Stimulated activated CD4-positive, alpha-beta T cell treated with anti-CD3 and anti-CD28 coated beads, TNF-alpha, amount 100 ng/mL, for 24 hours (primary cell): ENCODE measurements at regions not wholly inside any gene's neighbourhood (a gene's known extent, or its start where the extent isn't known, plus 50 kb on each side); places are given as distances from the start of the nearest gene placed in this dataset.

ENCODE experiments used
- DNase-seq, 3 experiments: peaks; one replicate each; pipeline ENCODE4 v3.0.0-alpha.2; 2020; ENCODE audit warnings: low read depth in 3 of 3

GRCh38 chr10:57786850-57787750, 480.6 kb downstream of the IPMK start:
- no peak for DNase-seq

- no peak for DNase-seq
These were observed 481.4 kb downstream of the IPMK start for GRCh38 chr10:57786331-57786730.

GRCh38 chr10:57785546-57785945, 482.1 kb downstream of the IPMK start:
- DNase-seq: no peak

- no peak for DNase-seq
These were observed 482.6 kb downstream of the IPMK start for GRCh38 chr10:57785068-57785467.

GRCh38 chr10:57776688-57777432, 490.8 kb downstream of the IPMK start:
- DNase-seq: no peak

- DNase-seq: no peak
These were observed 492.4 kb downstream of the IPMK start for GRCh38 chr10:57775250-57775649.

- no peak for DNase-seq
These were observed 498.4 kb downstream of the IPMK start for GRCh38 chr10:57769298-57769697.

GRCh38 chr10:57759777-57760176, 507.9 kb downstream of the IPMK start:
- DNase-seq: no peak

- no peak for DNase-seq
These were observed 512.9 kb downstream of the IPMK start for GRCh38 chr10:57754803-57755202.

- DNase-seq: no peak
These were observed 524.0 kb downstream of the IPMK start for GRCh38 chr10:57743711-57744110.

GRCh38 chr10:57741751-57742150, 525.9 kb downstream of the IPMK start:
- no peak for DNase-seq

- DNase-seq: no peak
These were observed 544.4 kb downstream of the IPMK start for GRCh38 chr10:57723305-57723704.

GRCh38 chr10:57716884-57717283, 550.8 kb downstream of the IPMK start:
- DNase-seq: no peak

GRCh38 chr10:57715233-57715632, 552.5 kb downstream of the IPMK start:
- no peak for DNase-seq

GRCh38 chr10:57707300-57707658, 560.4 kb downstream of the IPMK start:
- DNase-seq: no peak

- DNase-seq: no peak
These were observed 561.0 kb downstream of the IPMK start for GRCh38 chr10:57706576-57707299.

GRCh38 chr10:57706016-57706415, 561.7 kb downstream of the IPMK start:
- DNase-seq: no peak

GRCh38 chr10:57699944-57700343, 567.8 kb downstream of the IPMK start:
- no peak for DNase-seq

- no peak for DNase-seq
These were observed 571.1 kb downstream of the IPMK start for GRCh38 chr10:57696641-57697040.

- no peak for DNase-seq
These were observed 572.6 kb downstream of the IPMK start for GRCh38 chr10:57694956-57695608.

GRCh38 chr10:57692255-57692980, 575.3 kb downstream of the IPMK start:
- DNase-seq: no peak
